ENCODE measurements at regions not wholly inside any gene's neighbourhood (a gene's known extent, or its start where the extent isn't known, plus 50 kb on each side); places are given as distances from the start of the nearest gene placed in this dataset.

- FAIRE-seq = no peak
- H4K20me1 ChIP-seq (replicated peaks; ENCODE audit: control insufficient read depth, insufficient read depth, low read length) = no peaks in the 10 kb centered on the region
- no peak for DNase-seq (ENCODE audit: extremely low read depth in 1 of 4, low spot score in 3 of 4)
- ATAC-seq = no peak
- POLR2A ChIA-PET = no interaction called here
- TF ChIP-seq JUNB (CRISPR knock-in tag; conservative IDR thresholded peaks at IDR 0.05) = no peak
- no peak for TF ChIP-seq CREB3 (tag; conservative IDR thresholded peaks at IDR 0.05; ENCODE audit: low read depth)
- no peak for TF ChIP-seq HOXB6 (CRISPR knock-in tag; IDR thresholded peaks at IDR 0.05; ENCODE audit: borderline replicate concordance)
- no peak for TF ChIP-seq EP300 (IDR thresholded peaks at IDR 0.05; ENCODE audit: low read length)
- no peak for TF ChIP-seq FOXP4 (CRISPR knock-in tag; IDR thresholded peaks at IDR 0.05; ENCODE audit: borderline replicate concordance)
- TF ChIP-seq SIX5 (IDR thresholded peaks at IDR 0.05; ENCODE audit: borderline replicate concordance in 1 of 2, insufficient read depth in 1 of 2, low read depth in 1 of 2, low read length in 2 of 2) = no peak
- no peak for TF ChIP-seq ZFP1 (CRISPR knock-in tag; IDR thresholded peaks at IDR 0.05)
- no peak for TF ChIP-seq MCM2 (IDR thresholded peaks at IDR 0.05; ENCODE audit: low read depth)
- no peak for TF ChIP-seq RBM14 (IDR thresholded peaks at IDR 0.05; ENCODE audit: borderline replicate concordance, insufficient read depth, low read depth, low read length)
- TF ChIP-seq MNT (conservative IDR thresholded peaks at IDR 0.05) = no peak
- no peak for TF ChIP-seq ZNF764 (CRISPR knock-in tag; IDR thresholded peaks at IDR 0.05; ENCODE audit: low read depth)
- TF ChIP-seq ZNF134 (CRISPR knock-in tag; conservative IDR thresholded peaks at IDR 0.05) = no peak
- no peak for TF ChIP-seq ATF1 (CRISPR knock-in tag; IDR thresholded peaks at IDR 0.05)
- TF ChIP-seq ATF1 (tag; IDR thresholded peaks at IDR 0.05) = no peak
- TF ChIP-seq CCNT2 (IDR thresholded peaks at IDR 0.05; ENCODE audit: borderline replicate concordance, extremely low read depth, insufficient read length, low read depth, low read length) = no peak
- no peak for TF ChIP-seq MEF2A (IDR thresholded peaks at IDR 0.05; ENCODE audit: control insufficient read depth, low read depth, low read length)
- no peak for TF ChIP-seq MAFK (IDR thresholded peaks at IDR 0.05; ENCODE audit: low read length)
- no peak for TF ChIP-seq JUND (IDR thresholded peaks at IDR 0.05; ENCODE audit: borderline replicate concordance, low read depth, low read length)
- no peak for TF ChIP-seq JUND (tag; IDR thresholded peaks at IDR 0.05; ENCODE audit: borderline replicate concordance, low read depth, low read length)
- no peaks in the 10 kb centered on the region for H3K9me1 ChIP-seq (ENCODE audit: control insufficient read depth, insufficient read depth, low read length)
- CTCF ChIA-PET (ENCODE audit: low intra/inter-chr PET ratio) = no interaction called here
- no peaks in the 10 kb centered on the region for H3K27me3 ChIP-seq (ENCODE audit: control insufficient read depth in 2 of 2, insufficient read depth in 2 of 2, low read length in 2 of 2)
- H3K36me3 ChIP-seq (ENCODE audit: control insufficient read depth, insufficient read depth, low read length) = no peaks in the 10 kb centered on the region
- H3K4me1 ChIP-seq (replicated peaks in 1 of 2; ENCODE audit: control insufficient read depth in 2 of 2, insufficient read depth in 2 of 2, low read length in 2 of 2) = no peaks in the 10 kb centered on the region
- H2AFZ ChIP-seq (ENCODE audit: low read depth, low read length) = no peak overlapping the region
- intact Hi-C loops (cut with micrococcal nuclease) = no loop called here
- H3K4me2 ChIP-seq (ENCODE audit: insufficient read depth, low read length) = no peak overlapping the region
- in situ Hi-C loops (cut with MboI) = no loop called here
- no peak overlapping the region for H3K27ac ChIP-seq (ENCODE audit: extremely low read depth, low read depth, low read length)
- BruUV-seq (replicated peaks) = no TSS peak
- H3K9me3 ChIP-seq (replicated peaks; ENCODE audit: control insufficient read depth, insufficient read depth, low read depth, low read length) = no peaks in the 10 kb centered on the region
- no peaks in the 10 kb centered on the region for H3K79me2 ChIP-seq (ENCODE audit: control insufficient read depth, insufficient read depth, low read length)
- no peak overlapping the region for H3K4me3 ChIP-seq
- no peak overlapping the region for H3K9ac ChIP-seq (ENCODE audit: insufficient read depth in 1 of 2, low read depth in 2 of 2, low read length in 2 of 2)
These were observed 1403.0 kb upstream of the C9orf72 start for GRCh38 chr9:28976250-28976649.

Measured in K562 (cell line).